Left ventricle myocardium superior (tissue), 1 donor: ENCODE measurements at regions not wholly inside any gene's neighbourhood (a gene's known extent, or its start where the extent isn't known, plus 50 kb on each side); places are given as distances from the start of the nearest gene placed in this dataset.

Experiments used
- ATAC-seq: fragments of 200-7000 bp; cut with Tn5 transposase; one replicate; pipeline ENCODE4 v1.9.1; 2020; ENCODE audit warnings: mild to moderate bottlenecking, moderate library complexity
- DNase-seq: peaks from one replicate; pipeline ENCODE4 v3.0.0-alpha.2; 2020
- intact Hi-C: fragments of 100-400 bp; cut with micrococcal nuclease; formaldehyde crosslinking; loops from one replicate; pipeline ENCODE4 v1.11.0; 2022
- donor health status: DM: no; HTN: yes; CAD: no; lungs with severe emphysema.

DNA sequence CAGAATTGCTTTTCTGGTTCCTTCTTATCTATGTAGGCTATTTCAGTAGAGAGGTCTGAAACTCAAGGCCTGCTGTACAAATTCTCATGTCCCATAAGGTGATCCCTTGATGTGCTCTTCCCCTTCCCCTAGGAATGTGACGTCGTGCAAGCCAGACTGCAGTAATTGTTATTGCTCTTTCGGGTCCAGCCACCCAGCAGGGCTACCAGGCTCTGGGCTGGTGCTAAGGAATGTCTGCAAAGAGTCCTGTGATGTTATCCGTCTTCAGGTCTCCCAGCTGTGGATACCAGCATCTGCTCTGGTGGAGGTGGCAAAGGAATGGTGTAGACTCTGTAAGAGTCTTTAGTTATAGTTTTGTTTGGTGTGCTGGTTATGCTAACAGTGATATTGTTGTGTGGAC, 378.7 kb downstream of the C4orf33 start:
- intact Hi-C loops = no loop called here
- no peak for ATAC-seq
- no peak for DNase-seq

- DNase-seq (no peak), ATAC-seq (no peak)
- intact Hi-C loops = no loop called here
Measured at GRCh38 chr4:129481107-129481506, 385.2 kb downstream of the C4orf33 start.

- intact Hi-C loops = no loop called here
- DNase-seq (no peak), ATAC-seq (no peak)
Measured at GRCh38 chr4:129488427-129488826, 392.5 kb downstream of the C4orf33 start.

- ATAC-seq (no peak), DNase-seq (no peak)
- intact Hi-C loops = no loop called here
Measured at GRCh38 chr4:129490516-129490915, 394.6 kb downstream of the C4orf33 start.

DNA sequence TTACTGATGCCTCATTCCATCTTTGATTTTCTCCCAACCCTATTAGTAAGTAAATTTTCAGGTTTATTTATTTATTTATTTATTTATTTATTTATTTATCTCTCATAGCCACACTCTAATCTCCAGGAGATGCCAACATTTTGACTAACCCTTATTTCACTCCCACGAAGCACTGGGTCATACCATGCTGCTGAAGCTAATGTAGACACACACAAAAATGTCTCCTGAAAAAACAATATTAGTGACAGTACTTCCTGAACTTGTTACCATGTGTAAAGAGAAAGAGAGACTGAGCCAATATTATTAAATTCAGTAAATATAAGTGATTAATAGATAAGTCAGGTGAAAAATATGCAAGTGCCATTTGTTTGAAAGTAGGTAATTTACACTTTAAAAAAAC, 402.7 kb downstream of the C4orf33 start:
- ATAC-seq = no peak
- no peak for DNase-seq
- intact Hi-C loops = no loop called here

GRCh38 chr4:129514852-129515251, 418.9 kb downstream of the C4orf33 start:
- DNase-seq = no peak
- no peak for ATAC-seq
- intact Hi-C loops = no loop called here

DNA sequence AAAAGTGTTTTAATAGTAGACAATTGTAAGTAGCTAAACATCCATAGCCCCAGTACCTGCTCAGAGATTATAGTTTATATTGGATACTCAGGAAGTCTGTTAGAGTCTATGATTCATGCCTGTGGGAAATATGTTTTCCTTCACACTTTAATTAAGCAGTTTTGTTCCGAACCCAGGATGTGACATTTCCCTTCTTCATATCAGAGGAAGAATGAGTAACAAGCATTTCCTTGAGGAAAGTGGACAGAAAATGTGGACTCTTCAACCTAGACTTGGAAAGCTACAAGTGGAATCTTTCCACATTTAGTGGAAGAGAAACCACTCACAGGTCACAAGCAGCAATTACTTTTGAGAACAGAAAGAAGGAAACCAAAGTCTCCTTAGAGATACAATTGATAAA, 419.4 kb downstream of the C4orf33 start:
- DNase-seq = no peak
- intact Hi-C loops = no loop called here
- ATAC-seq = no peak

GRCh38 chr4:129526812-129527211, 430.9 kb downstream of the C4orf33 start:
- intact Hi-C loops = loop anchor here (5.0 kb wide), 1 partner anchor 115 kb away; no protein-coding TSS in a partner anchor
- ATAC-seq (no peak), DNase-seq (no peak)

DNA sequence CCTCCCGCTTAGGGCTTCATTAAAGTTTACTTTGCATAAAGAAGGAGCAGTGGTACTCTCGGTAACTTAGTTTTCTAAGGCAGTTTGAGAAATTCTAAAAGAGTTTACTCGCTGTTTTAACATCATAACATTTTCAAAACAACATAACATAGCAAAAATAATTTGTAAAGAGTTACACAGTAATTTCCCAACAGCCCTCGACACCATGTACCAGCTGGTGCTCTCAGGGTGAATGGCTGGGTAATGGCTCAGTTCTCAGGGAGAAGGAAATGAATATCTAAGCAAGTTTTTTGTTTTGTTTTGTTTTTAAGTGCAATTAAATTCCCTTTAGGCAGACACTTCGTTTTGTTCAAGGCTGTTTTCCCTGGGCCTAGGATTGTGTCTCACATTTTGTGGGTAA, 435.3 kb downstream of the C4orf33 start:
- intact Hi-C loops = no loop called here
- ATAC-seq (no peak), DNase-seq (no peak)

DNA sequence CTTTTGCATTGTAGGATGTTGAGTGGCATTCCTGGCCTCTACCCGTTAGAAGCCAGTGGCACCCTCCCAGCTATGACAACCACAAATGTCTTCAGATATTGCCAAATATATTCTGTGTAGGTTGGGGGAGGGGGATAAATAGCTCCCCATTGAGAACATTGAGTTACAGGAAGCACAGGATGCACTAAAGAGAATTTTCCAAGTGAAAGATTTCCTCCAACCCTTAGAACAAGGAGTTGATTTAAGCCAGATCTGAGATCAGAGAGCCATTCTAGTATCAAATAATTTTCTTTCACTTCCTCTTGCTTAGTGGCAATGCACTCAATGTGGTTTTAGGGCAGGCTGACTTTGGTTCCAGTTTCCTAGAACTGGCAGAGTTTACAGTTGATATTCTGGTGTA, 436.6 kb downstream of the C4orf33 start:
- ATAC-seq (no peak), DNase-seq (no peak)
- intact Hi-C loops = no loop called here

GRCh38 chr4:129543299-129543698, 447.3 kb downstream of the C4orf33 start:
- DNase-seq = no peak
- intact Hi-C loops = no loop called here
- no peak for ATAC-seq

DNA sequence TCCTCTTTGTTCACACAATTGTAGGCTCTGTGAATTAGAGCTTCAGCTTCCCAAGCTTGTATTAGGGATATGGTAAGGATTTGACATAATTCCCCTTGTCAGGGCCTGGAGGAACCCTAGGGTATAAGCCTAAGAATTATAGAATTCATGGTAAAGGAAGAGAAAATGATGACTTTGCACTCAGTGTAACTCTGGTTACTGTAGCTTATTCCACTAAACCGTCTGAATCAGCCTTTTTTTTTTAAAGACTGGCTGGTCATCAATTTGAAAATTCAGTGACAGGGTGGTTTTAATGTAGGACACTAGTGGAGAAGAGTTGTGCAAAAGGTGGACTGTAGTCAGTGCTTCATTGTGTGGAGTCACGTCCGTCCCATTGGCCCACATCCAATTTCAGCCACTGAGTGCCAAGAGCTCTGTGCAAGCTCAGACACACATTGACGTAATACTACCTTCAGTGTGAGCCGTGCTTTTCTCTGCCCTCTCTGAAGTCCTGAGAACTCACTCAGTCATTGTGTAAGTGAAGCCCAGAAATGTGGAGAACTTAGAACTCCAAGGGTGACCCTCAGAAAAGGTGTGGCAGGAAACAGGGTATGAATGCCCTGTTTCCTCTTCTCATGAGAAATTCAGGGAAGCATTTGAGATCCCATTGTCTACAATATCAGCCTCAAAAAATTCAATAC, 449.8 kb downstream of the C4orf33 start:
- DNase-seq = peak; percentile 79
- peak; percentile 99 for ATAC-seq
- intact Hi-C loops = no loop called here

- DNase-seq = no peak
Measured at GRCh38 chr4:129546531-129546930, 450.6 kb downstream of the C4orf33 start.

GRCh38 chr4:129550281-129550785, 454.4 kb downstream of the C4orf33 start:
- DNase-seq = no peak
- ATAC-seq = no peak
- intact Hi-C loops = no loop called here

More at GRCh38 chr4:129546531-129546930, 450.6 kb downstream of the C4orf33 start:
- no peak for ATAC-seq
- intact Hi-C loops = no loop called here

GRCh38 chr4:129561280-129561679, 465.3 kb downstream of the C4orf33 start:
- intact Hi-C loops = no loop called here
- no peak for DNase-seq
- no peak for ATAC-seq

DNA sequence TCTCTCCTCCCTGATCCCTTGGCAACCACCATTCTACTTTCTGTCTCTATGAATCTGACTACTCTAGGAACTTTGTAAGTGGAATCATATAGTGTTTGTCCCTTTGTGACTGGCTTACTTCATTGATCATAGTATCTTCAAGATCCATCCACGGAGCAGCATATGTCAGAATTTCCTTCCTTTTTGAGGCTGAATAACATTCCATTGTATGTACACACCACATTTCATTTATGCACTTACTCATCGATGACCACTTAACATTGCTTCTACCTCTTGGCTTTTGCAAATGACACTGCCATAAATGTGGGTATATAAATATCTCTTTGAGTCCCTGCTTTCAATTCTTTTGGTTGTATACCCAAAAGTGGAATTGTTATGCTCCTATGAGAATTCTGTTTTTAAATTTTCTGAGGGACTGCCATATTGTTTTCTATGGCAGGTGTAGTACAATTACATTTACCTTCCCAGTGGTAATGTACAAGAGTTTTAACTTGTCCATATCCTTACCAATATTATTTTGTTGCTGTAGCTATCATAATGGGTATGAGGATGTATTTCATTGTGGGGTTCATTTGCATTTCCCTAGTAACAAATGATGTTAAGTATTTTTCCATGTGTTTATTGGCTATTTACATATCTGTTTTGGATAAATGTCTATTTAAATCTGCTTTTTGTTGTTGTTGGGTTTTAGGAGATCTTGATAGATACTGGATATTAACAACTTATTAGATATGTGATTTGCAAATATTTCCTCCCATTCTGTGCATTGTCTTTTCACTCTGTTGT, 466.1 kb downstream of the C4orf33 start:
- DNase-seq (no peak), ATAC-seq (no peak)
- intact Hi-C loops = no loop called here

- intact Hi-C loops = no loop called here
- no peak for ATAC-seq
- no peak for DNase-seq
Measured at GRCh38 chr4:129565214-129565613, 469.3 kb downstream of the C4orf33 start.

DNA sequence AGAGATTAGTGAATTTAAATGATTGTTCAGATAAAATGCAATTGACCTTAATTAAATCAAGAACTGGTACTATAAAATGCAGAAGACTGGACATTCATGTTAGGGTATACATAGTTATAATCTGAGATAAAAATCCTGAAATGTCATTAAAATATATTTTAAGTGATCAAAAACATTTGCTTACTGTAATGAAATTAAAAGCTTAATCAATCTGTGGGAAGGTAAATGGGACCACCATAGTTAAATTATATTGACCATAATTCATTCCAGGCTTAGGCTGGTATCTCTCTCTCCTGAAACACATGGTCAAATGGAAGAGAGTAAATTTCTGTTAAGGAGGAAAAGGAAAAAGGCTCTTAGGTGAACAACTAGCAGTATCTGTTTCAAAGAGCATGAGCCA, 474.4 kb downstream of the C4orf33 start:
- DNase-seq (no peak), ATAC-seq (no peak)
- intact Hi-C loops = no loop called here

DNA sequence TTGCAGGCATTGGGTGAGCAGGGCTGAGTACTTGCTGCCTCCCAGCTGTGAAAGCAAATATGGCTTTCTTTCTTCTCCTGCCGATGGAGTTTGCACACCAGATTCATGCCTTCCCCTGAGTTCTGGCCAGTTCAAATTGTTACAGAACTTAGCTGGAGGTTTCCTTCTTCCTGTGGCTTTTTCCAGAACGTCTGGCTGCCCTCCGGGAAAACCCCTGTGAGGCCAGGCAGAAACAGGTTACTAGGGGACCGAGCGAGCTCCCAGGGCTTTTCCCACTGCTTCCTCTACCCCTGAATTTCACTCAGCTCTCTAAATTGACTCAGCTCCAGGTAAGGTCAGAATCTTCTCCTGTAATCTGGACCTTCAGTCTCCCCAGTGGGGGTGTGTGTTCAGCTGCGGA, 482.4 kb downstream of the C4orf33 start:
- DNase-seq = no peak
- intact Hi-C loops = no loop called here
- no peak for ATAC-seq

DNA sequence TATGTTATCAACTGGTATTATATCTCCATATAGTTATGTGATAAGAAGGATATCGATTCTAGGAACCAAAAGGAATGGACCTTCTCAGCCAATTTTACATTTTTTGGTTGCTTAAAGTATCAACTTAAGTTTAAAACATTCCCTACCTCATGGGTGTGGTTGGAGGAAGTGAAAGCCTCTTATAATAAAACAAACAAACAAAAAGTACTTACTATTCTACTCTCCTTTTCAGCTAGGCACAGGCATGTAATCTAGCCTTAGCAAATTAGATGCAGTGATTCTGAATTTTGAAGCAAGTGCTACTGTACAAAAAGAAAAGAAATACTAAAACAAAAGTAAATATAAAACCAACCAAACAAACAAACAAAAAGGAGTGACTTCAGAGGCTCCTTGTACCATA, 485.4 kb downstream of the C4orf33 start:
- intact Hi-C loops = no loop called here
- no peak for DNase-seq
- ATAC-seq = no peak

DNA sequence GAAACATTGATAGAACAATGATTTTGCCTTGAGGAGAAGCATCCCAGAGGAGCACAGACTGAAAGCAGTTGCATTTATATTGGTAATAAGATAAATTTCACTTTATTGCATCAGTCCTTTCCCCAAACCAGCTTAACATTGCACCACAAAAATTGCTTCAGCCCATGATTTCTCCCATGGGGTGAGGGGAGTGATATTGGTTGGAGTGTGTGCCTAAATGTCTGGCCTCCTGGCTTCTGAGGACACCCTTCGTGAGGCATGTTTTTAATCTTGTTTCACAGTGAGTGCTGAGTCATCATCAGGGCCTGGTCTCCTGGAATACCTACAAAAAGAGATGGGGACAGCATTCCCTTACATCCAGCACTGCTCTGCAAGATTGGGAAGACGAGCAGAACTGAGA, 487.9 kb downstream of the C4orf33 start:
- DNase-seq (no peak), ATAC-seq (peak; percentile 96)
- intact Hi-C loops = no loop called here
